ENCODE measurements at regions not wholly inside any gene's neighbourhood (a gene's known extent, or its start where the extent isn't known, plus 50 kb on each side); places are given as distances from the start of the nearest gene placed in this dataset.

DNA sequence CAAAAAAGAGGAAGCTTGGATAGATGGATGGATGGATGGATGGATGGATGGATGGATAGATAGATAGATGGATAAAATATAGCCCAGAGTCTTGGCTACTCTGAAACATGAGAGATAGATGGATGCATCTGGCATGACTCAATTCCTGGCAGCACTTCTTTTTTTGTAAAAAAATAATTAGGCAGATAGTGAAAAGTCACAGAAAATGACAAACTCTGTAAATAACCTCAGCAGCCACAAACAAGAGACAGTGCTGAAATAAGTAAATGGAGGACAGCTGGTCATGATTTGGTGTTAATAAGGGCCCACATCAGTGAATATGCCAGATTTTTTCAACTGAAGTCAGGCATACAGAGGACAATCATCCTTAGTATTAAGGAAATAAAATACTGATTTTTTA is 585.0 kb upstream of the GCFC2 start:
- no peak for TF ChIP-seq FOXK1 (CRISPR knock-in tag; IDR thresholded peaks at IDR 0.05)
- TF ChIP-seq, protein P1, sequence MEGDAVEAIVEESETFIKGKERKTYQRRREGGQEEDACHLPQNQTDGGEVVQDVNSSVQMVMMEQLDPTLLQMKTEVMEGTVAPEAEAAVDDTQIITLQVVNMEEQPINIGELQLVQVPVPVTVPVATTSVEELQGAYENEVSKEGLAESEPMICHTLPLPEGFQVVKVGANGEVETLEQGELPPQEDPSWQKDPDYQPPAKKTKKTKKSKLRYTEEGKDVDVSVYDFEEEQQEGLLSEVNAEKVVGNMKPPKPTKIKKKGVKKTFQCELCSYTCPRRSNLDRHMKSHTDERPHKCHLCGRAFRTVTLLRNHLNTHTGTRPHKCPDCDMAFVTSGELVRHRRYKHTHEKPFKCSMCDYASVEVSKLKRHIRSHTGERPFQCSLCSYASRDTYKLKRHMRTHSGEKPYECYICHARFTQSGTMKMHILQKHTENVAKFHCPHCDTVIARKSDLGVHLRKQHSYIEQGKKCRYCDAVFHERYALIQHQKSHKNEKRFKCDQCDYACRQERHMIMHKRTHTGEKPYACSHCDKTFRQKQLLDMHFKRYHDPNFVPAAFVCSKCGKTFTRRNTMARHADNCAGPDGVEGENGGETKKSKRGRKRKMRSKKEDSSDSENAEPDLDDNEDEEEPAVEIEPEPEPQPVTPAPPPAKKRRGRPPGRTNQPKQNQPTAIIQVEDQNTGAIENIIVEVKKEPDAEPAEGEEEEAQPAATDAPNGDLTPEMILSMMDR (IDR thresholded peaks at IDR 0.05) = no peak
- TF ChIP-seq, protein P2, sequence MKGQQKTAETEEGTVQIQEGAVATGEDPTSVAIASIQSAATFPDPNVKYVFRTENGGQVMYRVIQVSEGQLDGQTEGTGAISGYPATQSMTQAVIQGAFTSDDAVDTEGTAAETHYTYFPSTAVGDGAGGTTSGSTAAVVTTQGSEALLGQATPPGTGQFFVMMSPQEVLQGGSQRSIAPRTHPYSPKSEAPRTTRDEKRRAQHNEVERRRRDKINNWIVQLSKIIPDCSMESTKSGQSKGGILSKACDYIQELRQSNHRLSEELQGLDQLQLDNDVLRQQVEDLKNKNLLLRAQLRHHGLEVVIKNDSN (CRISPR knock-in tag; IDR thresholded peaks at IDR 0.05) = no peak
